ENCODE measurements at regions not wholly inside any gene's neighbourhood (a gene's known extent, or its start where the extent isn't known, plus 50 kb on each side); places are given as distances from the start of the nearest gene placed in this dataset.
"Not testable (repeated sequence)": the region's sequence is repeated elsewhere in the genome, so short reads cannot be mapped to it uniquely, and the experiment has no call there.

DNA sequence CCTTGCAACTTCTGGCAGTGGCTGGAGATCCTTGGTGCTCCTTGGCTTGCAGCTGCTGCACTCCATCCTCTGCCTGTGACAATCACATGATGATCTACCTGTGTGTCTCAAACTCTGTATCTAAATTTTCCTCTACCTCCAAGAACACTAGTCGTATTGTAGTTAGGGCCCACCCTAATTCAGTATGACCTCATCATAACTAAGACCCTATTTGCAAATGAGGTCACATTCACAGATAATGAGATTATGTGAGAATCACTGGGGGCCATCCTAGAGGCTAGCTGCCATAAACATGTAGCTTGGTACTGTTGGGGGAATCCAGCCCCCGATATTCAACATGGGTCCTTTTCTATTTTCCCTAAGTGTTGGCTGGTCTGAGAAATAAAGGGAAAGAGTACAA is 183.0 kb upstream of the SMLR1 start:
- H3K27ac Mint-ChIP-seq = no peak overlapping the region
- H3K36me3 Mint-ChIP-seq (ENCODE audit: low read depth) = peaks cover 4% of the 10 kb centered on the region
- no peak for DNase-seq
- WGBS, 2 experiments (ENCODE audit: insufficient coverage in 1 of 2, insufficient read length in 1 of 2) = 91% methylated on average over 2 of the region's 2 CpGs; no CpG with 5 or more reads in 1 of the 2 experiments
- Histone ChIP-seq H3K9ac (ENCODE audit: extremely low read depth, low read length, poor library complexity, severe bottlenecking) (no peak overlapping the region), H3K27ac (ENCODE audit: low read depth, low read length) (no peak overlapping the region), H3K4me3 (ENCODE audit: low read length) (no peak overlapping the region), H3K9me3 (ENCODE audit: control insufficient read depth, low read length) (peaks cover 14% of the 10 kb centered on the region), H3K4me1 (ENCODE audit: control insufficient read depth, insufficient read depth, low read length) (no peaks in the 10 kb centered on the region), H3K36me3 (ENCODE audit: control insufficient read depth, insufficient read depth, low read length) (no peaks in the 10 kb centered on the region), H3K27me3 (ENCODE audit: control insufficient read depth, insufficient read depth, low read length, poor library complexity, severe bottlenecking) (no peaks in the 10 kb centered on the region)
- H3K4me3 Mint-ChIP-seq = no peak overlapping the region
- TF ChIP-seq, protein P1, sequence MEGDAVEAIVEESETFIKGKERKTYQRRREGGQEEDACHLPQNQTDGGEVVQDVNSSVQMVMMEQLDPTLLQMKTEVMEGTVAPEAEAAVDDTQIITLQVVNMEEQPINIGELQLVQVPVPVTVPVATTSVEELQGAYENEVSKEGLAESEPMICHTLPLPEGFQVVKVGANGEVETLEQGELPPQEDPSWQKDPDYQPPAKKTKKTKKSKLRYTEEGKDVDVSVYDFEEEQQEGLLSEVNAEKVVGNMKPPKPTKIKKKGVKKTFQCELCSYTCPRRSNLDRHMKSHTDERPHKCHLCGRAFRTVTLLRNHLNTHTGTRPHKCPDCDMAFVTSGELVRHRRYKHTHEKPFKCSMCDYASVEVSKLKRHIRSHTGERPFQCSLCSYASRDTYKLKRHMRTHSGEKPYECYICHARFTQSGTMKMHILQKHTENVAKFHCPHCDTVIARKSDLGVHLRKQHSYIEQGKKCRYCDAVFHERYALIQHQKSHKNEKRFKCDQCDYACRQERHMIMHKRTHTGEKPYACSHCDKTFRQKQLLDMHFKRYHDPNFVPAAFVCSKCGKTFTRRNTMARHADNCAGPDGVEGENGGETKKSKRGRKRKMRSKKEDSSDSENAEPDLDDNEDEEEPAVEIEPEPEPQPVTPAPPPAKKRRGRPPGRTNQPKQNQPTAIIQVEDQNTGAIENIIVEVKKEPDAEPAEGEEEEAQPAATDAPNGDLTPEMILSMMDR (conservative IDR thresholded peaks at IDR 0.05) = no peak
- H3K9me3 Mint-ChIP-seq = peaks cover 30% of the 10 kb centered on the region
- no peaks in the 10 kb centered on the region for H3K4me1 Mint-ChIP-seq
- H3K27me3 Mint-ChIP-seq (ENCODE audit: insufficient read depth) = no peaks in the 10 kb centered on the region

DNA sequence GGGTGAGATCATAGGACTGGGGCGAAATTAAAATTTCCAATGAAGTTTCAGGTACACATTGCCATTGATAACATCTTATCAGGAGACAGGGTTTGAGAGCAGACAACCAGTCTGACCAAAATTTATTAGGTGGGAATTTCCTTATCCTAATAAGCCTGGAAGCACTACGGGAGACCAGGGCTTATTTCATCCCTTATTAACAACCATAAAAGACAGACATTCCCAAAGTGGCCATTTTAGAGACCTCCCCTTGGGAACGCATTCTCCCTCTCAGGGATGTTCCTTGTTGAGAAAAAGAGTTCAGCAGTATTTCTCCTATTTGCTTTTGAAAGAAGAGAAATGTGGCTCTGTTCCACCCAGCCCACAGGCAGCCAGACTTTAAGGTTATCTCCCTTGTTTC is 182.4 kb upstream of the SMLR1 start:
- WGBS, 2 experiments (ENCODE audit: insufficient coverage in 1 of 2, insufficient read length in 1 of 2) = 90 to 96% methylated on average over 2 to 3 of the region's 3 CpGs
- not testable (repeated sequence) for H3K9ac ChIP-seq (ENCODE audit: extremely low read depth, low read length, poor library complexity, severe bottlenecking); H3K27ac Mint-ChIP-seq; H3K36me3 Mint-ChIP-seq (ENCODE audit: low read depth); H3K4me3 Mint-ChIP-seq; H3K27ac ChIP-seq (ENCODE audit: low read depth, low read length); H3K4me3 ChIP-seq (ENCODE audit: low read length); H3K36me3 ChIP-seq (ENCODE audit: control insufficient read depth, insufficient read depth, low read length); DNase-seq; H3K4me1 ChIP-seq (ENCODE audit: control insufficient read depth, insufficient read depth, low read length); H3K4me1 Mint-ChIP-seq; H3K27me3 ChIP-seq (ENCODE audit: control insufficient read depth, insufficient read depth, low read length, poor library complexity, severe bottlenecking); H3K27me3 Mint-ChIP-seq (ENCODE audit: insufficient read depth)
- H3K9me3 ChIP-seq (ENCODE audit: control insufficient read depth, low read length) = peaks cover 14% of the 10 kb centered on the region
- H3K9me3 Mint-ChIP-seq = peaks cover 30% of the 10 kb centered on the region

DNA sequence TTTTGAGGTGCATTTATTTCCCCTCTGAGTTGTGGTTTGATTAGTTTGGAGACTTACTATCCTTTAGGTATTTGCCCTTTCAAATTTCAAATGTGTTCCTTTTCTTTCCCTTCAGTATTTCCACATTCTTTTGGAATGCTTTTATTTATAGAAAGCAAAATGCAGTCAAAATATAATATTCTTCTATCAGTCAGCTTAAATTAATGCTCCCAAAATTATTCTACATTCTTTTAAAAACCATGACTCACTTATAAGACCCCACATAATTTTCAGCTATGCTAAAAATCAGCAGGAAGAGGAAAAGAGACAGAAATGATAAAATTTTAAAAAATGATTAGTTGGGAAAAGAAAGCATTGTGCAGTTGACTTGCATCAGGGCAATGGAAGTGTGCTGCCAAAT is 180.0 kb upstream of the SMLR1 start:
- Mint-ChIP-seq H3K36me3 (ENCODE audit: low read depth) (peaks cover 4% of the 10 kb centered on the region), H3K4me3 (no peak overlapping the region), H3K4me1 (no peaks in the 10 kb centered on the region), H3K9me3 (peaks cover 28% of the 10 kb centered on the region), H3K27me3 (ENCODE audit: insufficient read depth) (no peaks in the 10 kb centered on the region), H3K27ac (no peak overlapping the region)
- Histone ChIP-seq H3K9ac (ENCODE audit: extremely low read depth, low read length, poor library complexity, severe bottlenecking) (no peak overlapping the region), H3K27ac (ENCODE audit: low read depth, low read length) (no peak overlapping the region), H3K27me3 (ENCODE audit: control insufficient read depth, insufficient read depth, low read length, poor library complexity, severe bottlenecking) (no peaks in the 10 kb centered on the region), H3K9me3 (ENCODE audit: control insufficient read depth, low read length) (peaks cover 14% of the 10 kb centered on the region), H3K4me3 (ENCODE audit: low read length) (no peak overlapping the region), H3K36me3 (ENCODE audit: control insufficient read depth, insufficient read depth, low read length) (no peaks in the 10 kb centered on the region), H3K4me1 (ENCODE audit: control insufficient read depth, insufficient read depth, low read length) (no peaks in the 10 kb centered on the region)
- DNase-seq = no peak
- TF ChIP-seq, protein P1 (conservative IDR thresholded peaks at IDR 0.05) = no peak

GRCh38 chr6:130655586-130655985 is 171.6 kb upstream of the SMLR1 start:
- TF ChIP-seq, protein P1 (conservative IDR thresholded peaks at IDR 0.05) = no peak
- no peak overlapping the region for H3K27ac ChIP-seq (ENCODE audit: low read depth, low read length)
- no peak for DNase-seq
- no peaks in the 10 kb centered on the region for H3K9me3 ChIP-seq (ENCODE audit: control insufficient read depth, low read length)
- H3K4me1 Mint-ChIP-seq = no peaks in the 10 kb centered on the region
- 83% methylated on average over 1 of the region's 1 CpG; no CpG with 5 or more reads in 1 of the 2 experiments for WGBS, 2 experiments (ENCODE audit: insufficient coverage in 1 of 2, insufficient read length in 1 of 2)
- no peak overlapping the region for H3K4me3 Mint-ChIP-seq
- H3K27ac Mint-ChIP-seq = no peak overlapping the region
- H3K9ac ChIP-seq (ENCODE audit: extremely low read depth, low read length, poor library complexity, severe bottlenecking) = no peak overlapping the region
- H3K36me3 ChIP-seq (ENCODE audit: control insufficient read depth, insufficient read depth, low read length) = no peaks in the 10 kb centered on the region
- H3K4me1 ChIP-seq (ENCODE audit: control insufficient read depth, insufficient read depth, low read length) = no peaks in the 10 kb centered on the region
- H3K27me3 Mint-ChIP-seq (ENCODE audit: insufficient read depth) = no peaks in the 10 kb centered on the region
- H3K4me3 ChIP-seq (ENCODE audit: low read length) = no peak overlapping the region
- H3K9me3 Mint-ChIP-seq = no peaks in the 10 kb centered on the region
- no peaks in the 10 kb centered on the region for H3K36me3 Mint-ChIP-seq (ENCODE audit: low read depth)
- no peaks in the 10 kb centered on the region for H3K27me3 ChIP-seq (ENCODE audit: control insufficient read depth, insufficient read depth, low read length, poor library complexity, severe bottlenecking)
